SU-DHL-6 (cell line): ENCODE measurements at regions not wholly inside any gene's neighbourhood (a gene's known extent, or its start where the extent isn't known, plus 50 kb on each side); places are given as distances from the start of the nearest gene placed in this dataset.

Source experiments
- H2AFZ ChIP-seq: fragments of 200-600 bp; sonication (generic); 2 replicates; pipeline ENCODE4 v1.6.1; 2014; ENCODE audit warnings: low read depth, mild to moderate bottlenecking, moderate library complexity, mixed read lengths, antibody characterized with exemption, low read length; ENCODE audit not compliant: severe bottlenecking
- H3F3A ChIP-seq: fragments of 200-600 bp; shearing (Covaris generic); 2 replicates; pipeline ENCODE4 v1.6.0; 2016; ENCODE audit warnings: antibody characterized with exemption, mild to moderate bottlenecking; ENCODE audit not compliant: insufficient read depth
- H3K27ac ChIP-seq: fragments of 200-600 bp; sonication (generic); 2 replicates; pipeline ENCODE4 v1.5.1; 2016; ENCODE audit warnings: low read depth, mild to moderate bottlenecking, low read length, moderate library complexity, mixed read lengths
- H3K27me3 ChIP-seq: fragments of 200-600 bp; sonication (generic), shearing (Covaris generic); 2 replicates; pipeline ENCODE4 v1.6.0; 2014; ENCODE audit warnings: mild to moderate bottlenecking, low read length
- H3K36me3 ChIP-seq: fragments of 200-600 bp; sonication (generic); 2 replicates; pipeline ENCODE4 v1.6.1; 2014; ENCODE audit warnings: mild to moderate bottlenecking, low read length, mixed read lengths
- H3K4me2 ChIP-seq: fragments of 300-600, 200-600 bp; shearing (Covaris generic), sonication (generic); 2 replicates; pipeline ENCODE4 v1.6.0; 2014; ENCODE audit warnings: low read length, low read depth, mild to moderate bottlenecking; ENCODE audit not compliant: poor library complexity, severe bottlenecking
- H3K4me3 ChIP-seq: fragments of 200-600 bp; sonication (generic); 2 replicates; pipeline ENCODE4 v1.5.1; 2014; ENCODE audit warnings: antibody characterized with exemption, low read length, mild to moderate bottlenecking, mixed read lengths; ENCODE audit not compliant: insufficient read depth, poor library complexity, severe bottlenecking
- H3K79me2 ChIP-seq: fragments of 200-600 bp; sonication (generic); 2 replicates; pipeline ENCODE4 v1.6.1; 2014; ENCODE audit warnings: mild to moderate bottlenecking, low read length, moderate library complexity; ENCODE audit not compliant: insufficient read depth
- H3K9ac ChIP-seq: fragments of 200-600 bp; sonication (generic); 2 replicates; pipeline ENCODE4 v1.7.0; 2014; ENCODE audit warnings: mild to moderate bottlenecking, low read length
- H3K9me2 ChIP-seq: fragments of 200-600 bp; sonication (generic); replicated peaks from 2 replicates; pipeline ENCODE4 v1.6.1; 2014; ENCODE audit warnings: low read length; ENCODE audit not compliant: insufficient read depth
- H3K9me3 ChIP-seq: fragments of 200-600 bp; sonication (generic); 2 replicates; pipeline ENCODE4 v1.6.1; 2014; ENCODE audit warnings: low read length, mixed read lengths; ENCODE audit not compliant: insufficient read depth
- H4K20me1 ChIP-seq: fragments of 200-600 bp; sonication (generic); 2 replicates; pipeline ENCODE4 v1.6.1; 2014; ENCODE audit warnings: low read depth, mild to moderate bottlenecking, antibody characterized with exemption, low read length, moderate library complexity, mixed read lengths
- CTCF ChIP-seq: fragments of 200-600 bp; sonication (generic); IDR thresholded peaks from one replicate; pipeline ENCODE4 v1.5.1; 2017; ENCODE audit warnings: antibody characterized with exemption, mild to moderate bottlenecking, low read length, moderate library complexity; ENCODE audit not compliant: insufficient read depth, poor library complexity, severe bottlenecking
- EZH2phosphoT487 ChIP-seq: fragments of 200-600 bp; sonication (generic), shearing (Covaris generic); conservative IDR thresholded peaks from 2 replicates; pipeline ENCODE4 v1.6.1; 2018; ENCODE audit warnings: mild to moderate bottlenecking, antibody characterized with exemption, low read length, moderate library complexity, mixed read lengths

- Histone ChIP-seq H3K9ac (no peak overlapping the region), H3K79me2 (no peaks in the 10 kb centered on the region), H3K9me3 (no peaks in the 10 kb centered on the region), H3K27me3 (no peaks in the 10 kb centered on the region), H3K9me2 (no peaks in the 10 kb centered on the region), H2AFZ (no peak overlapping the region), H4K20me1 (no peaks in the 10 kb centered on the region), H3K27ac (no peak overlapping the region), H3K4me2 (no peak overlapping the region), H3K36me3 (no peaks in the 10 kb centered on the region), H3K4me3 (no peak overlapping the region), H3F3A (no peaks in the 10 kb centered on the region)
- TF ChIP-seq EZH2phosphoT487 (no peak), CTCF (peak; percentile 69)
Observed at GRCh38 chr7:116138202-116138801, 72.0 kb upstream of the TES start.

- Histone ChIP-seq H3F3A (no peaks in the 10 kb centered on the region), H3K79me2 (no peaks in the 10 kb centered on the region), H4K20me1 (no peaks in the 10 kb centered on the region), H3K4me3 (no peak overlapping the region), H3K27me3 (no peaks in the 10 kb centered on the region), H3K4me2 (no peak overlapping the region), H3K9me3 (no peaks in the 10 kb centered on the region), H3K36me3 (no peaks in the 10 kb centered on the region), H3K27ac (no peak overlapping the region), H3K9me2 (no peaks in the 10 kb centered on the region), H2AFZ (no peak overlapping the region), H3K9ac (no peak overlapping the region)
- TF ChIP-seq EZH2phosphoT487 = no peak
- TF ChIP-seq CTCF = no peak
Observed at GRCh38 chr7:116139007-116139406, 71.3 kb upstream of the TES start.

GRCh38 chr7:116139807-116140206 is 70.5 kb upstream of the TES start:
- H3K9me3 ChIP-seq = no peaks in the 10 kb centered on the region
- no peak overlapping the region for H3K27ac ChIP-seq
- no peak overlapping the region for H3K9ac ChIP-seq
- H3K4me2 ChIP-seq = no peak overlapping the region
- H3K9me2 ChIP-seq = no peaks in the 10 kb centered on the region
- no peak overlapping the region for H2AFZ ChIP-seq
- no peaks in the 10 kb centered on the region for H4K20me1 ChIP-seq
- H3F3A ChIP-seq = no peaks in the 10 kb centered on the region
- no peaks in the 10 kb centered on the region for H3K79me2 ChIP-seq
- no peak overlapping the region for H3K4me3 ChIP-seq
- TF ChIP-seq EZH2phosphoT487 (no peak), CTCF (no peak)
- no peaks in the 10 kb centered on the region for H3K27me3 ChIP-seq
- no peaks in the 10 kb centered on the region for H3K36me3 ChIP-seq
